OCI-LY3 (cell line): ENCODE measurements at regions not wholly inside any gene's neighbourhood (a gene's known extent, or its start where the extent isn't known, plus 50 kb on each side); places are given as distances from the start of the nearest gene placed in this dataset.

Experiments used
- H2AFZ ChIP-seq: fragments of 200-600, 300-600 bp; shearing (Covaris generic); 2 replicates; pipeline ENCODE4 v1.6.0; 2014; ENCODE audit warnings: antibody characterized with exemption, low read depth, low read length
- H3K27ac ChIP-seq: fragments of 200-600, 300-600 bp; sonication (generic); 2 replicates; pipeline ENCODE4 v1.5.1; 2014; ENCODE audit warnings: mild to moderate bottlenecking, low read length, moderate library complexity, mixed read lengths
- H3K27me3 ChIP-seq: fragments of 200-600, 300-600 bp; sonication (generic); 2 replicates; pipeline ENCODE4 v1.6.1; 2014; ENCODE audit warnings: low read depth, low read length, mixed read lengths
- H3K36me3 ChIP-seq: fragments of 200-600, 300-600 bp; sonication (generic); replicated peaks from 2 replicates; pipeline ENCODE3; 2014; ENCODE audit warnings: low read depth, low read length, mixed read lengths
- H3K4me1 ChIP-seq: fragments of 300-600, 200-600 bp; sonication (generic); 2 replicates; pipeline ENCODE4 v1.6.1; 2014; ENCODE audit warnings: low read length, mixed read lengths
- H3K4me2 ChIP-seq: fragments of 200-600, 300-600 bp; sonication (generic); 2 replicates; pipeline ENCODE4 v1.6.1; 2014; ENCODE audit warnings: low read length, mixed read lengths
- H3K4me3 ChIP-seq: fragments of 300-600, 200-600 bp; sonication (generic); 2 replicates; pipeline ENCODE4 v1.5.1; 2014; ENCODE audit warnings: antibody characterized with exemption, mild to moderate bottlenecking, low read length, moderate library complexity
- H3K79me2 ChIP-seq: fragments of 300-600, 200-600 bp; shearing (Covaris generic); 2 replicates; pipeline ENCODE4 v1.6.1; 2014; ENCODE audit warnings: mild to moderate bottlenecking, low read length, mixed read lengths
- H3K9ac ChIP-seq: fragments of 300-600, 200-600 bp; shearing (Covaris generic); 2 replicates; pipeline ENCODE4 v1.6.0; 2014; ENCODE audit warnings: mild to moderate bottlenecking, low read length, moderate library complexity
- H3K9me3 ChIP-seq: fragments of 200-600, 300-600 bp; shearing (Covaris generic); 2 replicates; pipeline ENCODE4 v1.6.1; 2014; ENCODE audit warnings: low read length, mixed read lengths; ENCODE audit not compliant: insufficient read depth
- H4K20me1 ChIP-seq: fragments of 200-600, 300-600 bp; sonication (generic); 2 replicates; pipeline ENCODE4 v1.6.1; 2016; ENCODE audit warnings: low read length, mixed read lengths; ENCODE audit not compliant: insufficient read depth
- CTCF ChIP-seq: fragments of 200-600, 300-600 bp; sonication (generic); IDR thresholded peaks from 2 replicates; pipeline ENCODE4 v1.5.1; 2014; ENCODE audit warnings: antibody characterized with exemption, low read length, low read depth
- EZH2phosphoT487 ChIP-seq: fragments of 200-600 bp; shearing (Covaris generic); IDR thresholded peaks from 2 replicates; pipeline ENCODE4 v1.6.1; 2018; ENCODE audit warnings: antibody characterized with exemption, mixed run types, low read depth

GRCh38 chr6:137933696-137934095 lies 66.6 kb downstream of the TNFAIP3 start:
- TF ChIP-seq CTCF: no peak
- no peak for TF ChIP-seq EZH2phosphoT487
- Histone ChIP-seq H3K27ac (no peak overlapping the region), H3K9ac (no peak overlapping the region)

DNA sequence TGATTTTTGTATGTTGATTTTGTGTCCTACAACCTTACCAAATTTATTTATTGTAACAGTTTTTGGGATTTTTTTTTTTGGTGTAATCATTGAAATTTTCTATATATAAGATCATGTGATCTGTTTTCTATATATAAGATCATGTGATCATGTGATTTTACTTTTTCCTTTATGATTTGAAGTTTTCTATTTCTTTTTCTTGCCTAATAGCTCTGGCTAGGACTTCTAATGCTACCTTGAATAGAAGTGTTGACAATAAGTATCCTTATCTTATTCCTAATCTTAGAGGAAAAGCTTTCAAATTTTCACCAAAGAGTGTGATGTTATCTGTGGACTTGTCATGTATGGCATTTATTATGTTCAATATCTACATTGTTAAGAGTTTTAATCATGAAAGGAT lies 69.7 kb downstream of the TNFAIP3 start:
- Histone ChIP-seq H3K4me2 (no peak overlapping the region), H4K20me1 (no peaks in the 10 kb centered on the region), H3K9me3 (0 out of 2 replicates have a peak, but pooled peaks cover 6% of the 10 kb centered on the region), H3K27ac (no peak overlapping the region), H3K4me3 (no peak overlapping the region), H3K4me1 (peaks cover 31% of the 10 kb centered on the region), H2AFZ (no peak overlapping the region), H3K36me3 (peaks cover 12% of the 10 kb centered on the region), H3K9ac (no peak overlapping the region), H3K79me2 (no peaks in the 10 kb centered on the region), H3K27me3 (no peaks in the 10 kb centered on the region)
- no peak for TF ChIP-seq EZH2phosphoT487
- TF ChIP-seq CTCF: no peak

More at GRCh38 chr6:137933696-137934095, 66.6 kb downstream of the TNFAIP3 start:
- H3K36me3 ChIP-seq: peaks cover 8% of the 10 kb centered on the region
- H2AFZ ChIP-seq: no peak overlapping the region
- H3K9me3 ChIP-seq: 0 out of 2 replicates have a peak, but pooled peaks cover 2% of the 10 kb centered on the region
- H3K4me1 ChIP-seq: peaks cover 34% of the 10 kb centered on the region
- H3K4me2 ChIP-seq: no peak overlapping the region
- H3K4me3 ChIP-seq: no peak overlapping the region
- no peaks in the 10 kb centered on the region for H3K79me2 ChIP-seq
- no peaks in the 10 kb centered on the region for H3K27me3 ChIP-seq
- H4K20me1 ChIP-seq: no peaks in the 10 kb centered on the region

DNA sequence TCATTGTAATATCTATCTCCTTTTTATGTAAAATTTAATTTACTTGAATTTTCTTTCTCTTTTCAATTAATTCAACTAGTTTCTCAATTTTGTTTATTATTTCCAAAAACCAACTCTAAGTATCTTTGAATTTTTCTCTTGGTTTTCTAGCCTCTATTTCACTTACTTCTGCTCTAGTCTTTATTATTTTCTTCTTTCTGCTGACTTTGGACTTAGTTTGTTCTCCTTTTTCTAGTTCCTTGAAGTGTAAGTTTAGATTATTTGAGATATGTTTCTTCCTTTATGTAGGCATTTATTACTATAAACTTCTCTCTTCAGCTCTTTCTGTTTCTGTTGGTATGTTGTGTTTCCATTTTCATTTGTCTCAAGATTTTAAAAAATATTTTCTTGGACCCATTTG lies 70.8 kb downstream of the TNFAIP3 start:
- no peak overlapping the region for H3K4me2 ChIP-seq
- no peak overlapping the region for H2AFZ ChIP-seq
- H3K9ac ChIP-seq: no peak overlapping the region
- no peaks in the 10 kb centered on the region for H3K27me3 ChIP-seq
- no peaks in the 10 kb centered on the region for H4K20me1 ChIP-seq
- peaks cover 32% of the 10 kb centered on the region for H3K4me1 ChIP-seq
- no peak for TF ChIP-seq CTCF
- TF ChIP-seq EZH2phosphoT487: no peak
- H3K79me2 ChIP-seq: no peaks in the 10 kb centered on the region
- H3K27ac ChIP-seq: no peak overlapping the region
- H3K36me3 ChIP-seq: peaks cover 12% of the 10 kb centered on the region
- H3K9me3 ChIP-seq: 0 out of 2 replicates have a peak, but pooled peaks cover 6% of the 10 kb centered on the region
- no peak overlapping the region for H3K4me3 ChIP-seq

DNA sequence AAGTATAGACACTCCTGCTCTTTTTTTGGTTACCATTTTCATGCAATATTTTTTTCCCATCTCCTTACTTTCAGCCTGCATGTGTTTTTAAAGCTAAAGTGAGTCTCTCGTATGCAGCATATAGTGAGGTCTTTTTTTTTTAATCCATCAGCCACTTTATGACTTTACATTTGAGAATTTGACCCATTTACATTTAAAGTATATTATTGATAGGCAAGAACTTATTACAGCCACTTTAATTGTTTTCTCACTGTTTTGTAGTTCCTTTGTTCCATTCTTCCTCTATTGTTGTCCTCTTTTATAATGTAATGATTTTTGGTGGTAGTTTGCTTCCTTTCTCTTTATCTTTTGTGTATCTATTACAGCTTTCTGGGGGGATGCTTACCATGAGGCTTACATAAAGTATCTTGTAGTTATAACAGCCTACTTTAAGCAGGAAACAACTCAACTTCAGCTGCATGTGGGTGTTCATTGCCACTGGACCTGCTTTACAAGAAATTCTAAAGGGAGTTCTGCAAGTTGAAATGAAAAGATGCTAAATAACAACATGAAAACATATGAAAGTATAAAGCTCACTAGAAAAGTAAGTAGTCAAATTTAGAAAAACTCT lies 71.8 kb downstream of the TNFAIP3 start:
- H3K79me2 ChIP-seq: no peaks in the 10 kb centered on the region
- no peaks in the 10 kb centered on the region for H4K20me1 ChIP-seq
- H3K4me2 ChIP-seq: no peak overlapping the region
- 0 out of 2 replicates have a peak overlapping the region, but pooled peaks have one; percentile 12 for H3K27ac ChIP-seq
- no peak overlapping the region for H3K4me3 ChIP-seq
- no peak overlapping the region for H3K9ac ChIP-seq
- H3K4me1 ChIP-seq: peaks cover 36% of the 10 kb centered on the region
- H3K27me3 ChIP-seq: no peaks in the 10 kb centered on the region
- no peak overlapping the region for H2AFZ ChIP-seq
- 0 out of 2 replicates have a peak, but pooled peaks cover 6% of the 10 kb centered on the region for H3K9me3 ChIP-seq
- peaks cover 12% of the 10 kb centered on the region for H3K36me3 ChIP-seq
- no peak for TF ChIP-seq CTCF
- TF ChIP-seq EZH2phosphoT487: no peak
